Mesendoderm (in vitro differentiated cells): ENCODE measurements at regions not wholly inside any gene's neighbourhood (a gene's known extent, or its start where the extent isn't known, plus 50 kb on each side); places are given as distances from the start of the nearest gene placed in this dataset.
"Not testable (repeated sequence)": the region's sequence is repeated elsewhere in the genome, so short reads cannot be mapped to it uniquely, and the experiment has no call there.

Experiments
- DNase-seq: peaks from one replicate; pipeline ENCODE4 v3.0.0; 2013
- H2AK5ac ChIP-seq: 2 replicates; pipeline ENCODE4 v1.6.1; 2013; ENCODE audit warnings: low read length, inconsistent platforms
- H2BK120ac ChIP-seq: 2 replicates; pipeline ENCODE4 v1.6.1; 2013; ENCODE audit warnings: low read depth, mild to moderate bottlenecking, low read length, moderate library complexity, mixed read lengths
- H2BK15ac ChIP-seq: replicated peaks from 2 replicates; pipeline ENCODE4 v1.6.1; 2013; ENCODE audit warnings: low read depth, mild to moderate bottlenecking, moderate library complexity
- H2BK5ac ChIP-seq: 2 replicates; pipeline ENCODE4 v1.6.1; 2013; ENCODE audit warnings: low read length, inconsistent platforms
- H3K18ac ChIP-seq: 2 replicates; pipeline ENCODE4 v1.6.1; 2013; ENCODE audit warnings: mild to moderate bottlenecking, low read length, mixed read lengths
- H3K23ac ChIP-seq: one replicate; pipeline ENCODE4 v1.6.1; 2013; ENCODE audit warnings: low read length
- H3K27ac ChIP-seq: 2 replicates; pipeline ENCODE4 v1.5.1; 2013; ENCODE audit warnings: low read depth, mild to moderate bottlenecking, inconsistent platforms, low read length, moderate library complexity
- H3K27me3 ChIP-seq: 2 replicates; pipeline ENCODE4 v1.6.1; 2013; ENCODE audit warnings: low read length, control low read depth, mild to moderate bottlenecking, inconsistent platforms; ENCODE audit not compliant: insufficient read depth, poor library complexity
- H3K36me3 ChIP-seq: 2 replicates; pipeline ENCODE4 v1.6.1; 2013; ENCODE audit warnings: low read length, inconsistent platforms; ENCODE audit not compliant: control insufficient read depth, insufficient read depth
- H3K4ac ChIP-seq: one replicate; pipeline ENCODE4 v1.6.1; 2013; ENCODE audit warnings: low read depth, mild to moderate bottlenecking, low read length, moderate library complexity
- H3K4me1 ChIP-seq: 2 replicates; pipeline ENCODE4 v1.6.1; 2013; ENCODE audit warnings: low read depth, low read length, inconsistent platforms; ENCODE audit not compliant: control insufficient read depth
- H3K4me2 ChIP-seq: 2 replicates; pipeline ENCODE4 v1.6.1; 2013; ENCODE audit warnings: low read length
- H3K4me3 ChIP-seq: 2 replicates; pipeline ENCODE4 v1.5.1; 2013; ENCODE audit warnings: mild to moderate bottlenecking, low read length
- H3K56ac ChIP-seq: one replicate; pipeline ENCODE4 v1.6.1; 2013; ENCODE audit warnings: low read length
- H3K79me1 ChIP-seq: 2 replicates; pipeline ENCODE4 v1.6.1; 2013; ENCODE audit warnings: low read length, inconsistent platforms
- H3K79me2 ChIP-seq: 2 replicates; pipeline ENCODE4 v1.6.1; 2013; ENCODE audit warnings: mild to moderate bottlenecking, low read length; ENCODE audit not compliant: control insufficient read depth, insufficient read depth
- H3K9ac ChIP-seq: 2 replicates; pipeline ENCODE4 v1.6.1; 2013; ENCODE audit warnings: low read length, inconsistent platforms
- H4K5ac ChIP-seq: one replicate; pipeline ENCODE4 v1.6.1; 2013; ENCODE audit warnings: low read length
- H4K8ac ChIP-seq: one replicate; pipeline ENCODE4 v1.6.1; 2013; ENCODE audit warnings: low read depth, mild to moderate bottlenecking, control low read depth, low read length, moderate library complexity
- WGBS: extraction: QIAGEN DNeasy Blood & Tissue Kit; methylation state at CpG from one replicate; pipeline ENCODE4 v1.1.7; 2013; ENCODE audit warnings: low lambda C conversion rate, missing lambda C conversion rate; ENCODE audit not compliant: insufficient coverage; ENCODE audit errors: extremely low coverage; 5-methylcytosine and 5-hydroxymethylcytosine counted together

DNA sequence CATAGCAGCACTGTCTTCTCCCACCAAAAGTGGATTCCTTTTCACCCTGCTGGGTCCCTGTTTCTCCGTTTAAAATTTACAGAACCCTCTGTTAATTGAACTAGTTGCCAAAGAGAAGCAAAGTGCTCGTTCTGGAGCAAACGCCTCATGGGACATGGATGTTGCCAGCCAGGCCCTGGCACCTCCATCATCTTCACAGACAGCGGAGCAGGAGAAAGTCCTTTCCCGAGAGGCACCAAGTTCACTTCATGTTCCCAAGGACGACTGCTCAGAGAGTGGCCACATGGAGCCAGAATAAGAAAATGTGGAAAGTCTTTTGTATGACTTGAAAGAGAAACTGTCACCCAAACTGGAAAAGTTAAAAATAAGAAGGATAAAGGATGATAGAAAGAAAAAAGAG is 151.5 kb downstream of the SOX1 start:
- no peak overlapping the region for H2BK120ac ChIP-seq
- H4K8ac ChIP-seq, result no peak overlapping the region
- no peaks in the 10 kb centered on the region for H3K79me1 ChIP-seq
- no peak overlapping the region for H3K27ac ChIP-seq
- H2BK5ac ChIP-seq, result no peak overlapping the region
- no peaks in the 10 kb centered on the region for H3K79me2 ChIP-seq
- no peak overlapping the region for H3K9ac ChIP-seq
- H3K56ac ChIP-seq, result no peak overlapping the region
- H4K5ac ChIP-seq, result no peak overlapping the region
- H3K23ac ChIP-seq, result no peak overlapping the region
- no peaks in the 10 kb centered on the region for H3K27me3 ChIP-seq
- no peak overlapping the region for H3K18ac ChIP-seq
- H3K4me1 ChIP-seq, result no peaks in the 10 kb centered on the region
- H3K4me2 ChIP-seq, result no peak overlapping the region
- no peak overlapping the region for H3K4ac ChIP-seq
- no peak overlapping the region for H2BK15ac ChIP-seq
- H2AK5ac ChIP-seq, result no peak overlapping the region
- DNase-seq, result no peak
- H3K4me3 ChIP-seq, result no peak overlapping the region
- H3K36me3 ChIP-seq, result no peaks in the 10 kb centered on the region
- WGBS, result no CpG with 5 or more reads among the region's 6 CpGs

DNA sequence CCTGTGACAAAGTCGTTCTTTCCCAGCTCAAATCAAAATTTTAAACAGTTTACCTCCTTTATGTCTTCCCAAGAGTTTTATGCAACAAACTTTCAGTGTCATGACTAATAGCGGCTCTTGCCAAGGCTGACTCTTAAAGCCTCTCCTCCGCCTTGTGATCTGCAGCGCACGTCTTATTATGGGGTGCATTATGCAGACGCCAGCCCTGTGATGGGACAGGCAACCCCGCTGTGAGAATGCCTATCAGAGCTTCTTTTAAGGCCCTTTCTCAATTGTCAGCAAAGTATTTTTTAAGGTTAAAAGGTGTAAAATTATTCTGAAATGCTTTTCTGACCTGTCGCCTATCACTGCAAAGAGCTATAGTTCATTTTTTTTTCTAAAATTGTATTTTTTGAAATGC is 152.8 kb downstream of the SOX1 start:
- Histone ChIP-seq H3K27ac (no peak overlapping the region), H2AK5ac (no peak overlapping the region), H4K5ac (no peak overlapping the region), H2BK15ac (no peak overlapping the region), H3K4me2 (no peak overlapping the region), H4K8ac (no peak overlapping the region), H3K56ac (no peak overlapping the region), H3K4ac (no peak overlapping the region), H3K4me1 (no peaks in the 10 kb centered on the region), H3K9ac (no peak overlapping the region), H3K4me3 (no peak overlapping the region), H3K23ac (no peak overlapping the region), H3K79me1 (no peaks in the 10 kb centered on the region), H3K36me3 (no peaks in the 10 kb centered on the region), H2BK120ac (no peak overlapping the region), H3K79me2 (no peaks in the 10 kb centered on the region), H2BK5ac (no peak overlapping the region), H3K27me3 (no peaks in the 10 kb centered on the region), H3K18ac (no peak overlapping the region)
- DNase-seq, result no peak
- WGBS, result no CpG with 5 or more reads among the region's 8 CpGs

- no peak for DNase-seq
- no peak overlapping the region for H3K9ac ChIP-seq
- no peak overlapping the region for H2BK15ac ChIP-seq
- no peaks in the 10 kb centered on the region for H3K27me3 ChIP-seq
- H3K79me2 ChIP-seq, result no peaks in the 10 kb centered on the region
- no peak overlapping the region for H2BK5ac ChIP-seq
- no peaks in the 10 kb centered on the region for H3K36me3 ChIP-seq
- H3K27ac ChIP-seq, result no peak overlapping the region
- H2BK120ac ChIP-seq, result no peak overlapping the region
- H3K4me3 ChIP-seq, result no peak overlapping the region
- H4K5ac ChIP-seq, result no peak overlapping the region
- no peak overlapping the region for H4K8ac ChIP-seq
- H3K4me2 ChIP-seq, result no peak overlapping the region
- no CpG with 5 or more reads among the region's 15 CpGs for WGBS
- H3K56ac ChIP-seq, result no peak overlapping the region
- no peak overlapping the region for H3K23ac ChIP-seq
- H3K4me1 ChIP-seq, result no peaks in the 10 kb centered on the region
- no peak overlapping the region for H3K18ac ChIP-seq
- no peak overlapping the region for H2AK5ac ChIP-seq
- H3K79me1 ChIP-seq, result no peaks in the 10 kb centered on the region
- no peak overlapping the region for H3K4ac ChIP-seq
Observed at GRCh38 chr13:112220296-112220875, 153.4 kb downstream of the SOX1 start.

GRCh38 chr13:112220925-112221324 is 154.0 kb downstream of the SOX1 start:
- H3K27me3 ChIP-seq, result no peaks in the 10 kb centered on the region
- no peak overlapping the region for H4K5ac ChIP-seq
- H4K8ac ChIP-seq, result no peak overlapping the region
- H3K9ac ChIP-seq, result no peak overlapping the region
- H3K23ac ChIP-seq, result no peak overlapping the region
- no peaks in the 10 kb centered on the region for H3K79me1 ChIP-seq
- H3K4me3 ChIP-seq, result no peak overlapping the region
- no peak overlapping the region for H3K4me2 ChIP-seq
- WGBS, result no CpG with 5 or more reads among the region's 15 CpGs
- DNase-seq, result no peak
- H3K79me2 ChIP-seq, result no peaks in the 10 kb centered on the region
- H2AK5ac ChIP-seq, result no peak overlapping the region
- H2BK120ac ChIP-seq, result no peak overlapping the region
- no peak overlapping the region for H3K4ac ChIP-seq
- H3K36me3 ChIP-seq, result no peaks in the 10 kb centered on the region
- no peak overlapping the region for H3K27ac ChIP-seq
- no peak overlapping the region for H3K18ac ChIP-seq
- no peak overlapping the region for H2BK5ac ChIP-seq
- no peak overlapping the region for H2BK15ac ChIP-seq
- H3K4me1 ChIP-seq, result no peaks in the 10 kb centered on the region
- H3K56ac ChIP-seq, result no peak overlapping the region

- no CpG with 5 or more reads among the region's 14 CpGs for WGBS
Observed at GRCh38 chr13:112222971-112223370, 153.2 kb upstream of the SPACA7 start.

DNA sequence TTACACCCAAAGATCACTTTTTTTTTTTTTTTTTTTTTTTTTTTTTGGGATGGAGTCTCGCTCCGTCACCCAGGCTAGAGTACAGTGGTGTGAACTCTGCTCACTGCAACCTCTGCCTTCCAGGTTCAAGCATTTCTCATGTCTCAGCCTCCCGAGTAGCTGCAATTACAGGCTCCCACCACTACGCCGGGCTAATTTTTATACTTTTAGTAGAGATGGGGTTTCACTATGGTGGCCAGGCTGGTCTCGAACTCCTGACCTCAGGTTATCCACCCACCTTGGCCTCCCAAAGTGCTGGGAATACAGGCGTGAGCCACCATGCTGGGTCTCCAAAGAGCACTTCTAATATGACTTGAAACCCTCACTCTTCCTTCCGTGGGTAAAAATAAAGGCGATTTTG is 152.2 kb upstream of the SPACA7 start:
- no CpG with 5 or more reads among the region's 9 CpGs for WGBS
- not testable (repeated sequence) for H2BK5ac ChIP-seq, H3K4me2 ChIP-seq, H2BK120ac ChIP-seq, H3K79me2 ChIP-seq, H4K5ac ChIP-seq, H3K4me1 ChIP-seq, H3K4me3 ChIP-seq, H3K79me1 ChIP-seq, H3K36me3 ChIP-seq, H4K8ac ChIP-seq, H3K23ac ChIP-seq, H3K27ac ChIP-seq, DNase-seq, H2AK5ac ChIP-seq, H2BK15ac ChIP-seq, H3K9ac ChIP-seq, H3K27me3 ChIP-seq, H3K56ac ChIP-seq, H3K4ac ChIP-seq, H3K18ac ChIP-seq

More at GRCh38 chr13:112222971-112223370, 153.2 kb upstream of the SPACA7 start:
- Histone ChIP-seq H3K79me1 (no peaks in the 10 kb centered on the region), H4K8ac (no peak overlapping the region), H2BK120ac (no peak overlapping the region), H3K18ac (no peak overlapping the region), H3K4ac (no peak overlapping the region), H3K79me2 (no peaks in the 10 kb centered on the region), H3K9ac (no peak overlapping the region), H2BK15ac (no peak overlapping the region), H3K4me2 (no peak overlapping the region), H3K56ac (no peak overlapping the region), H3K4me3 (no peak overlapping the region), H4K5ac (no peak overlapping the region), H2BK5ac (no peak overlapping the region), H3K4me1 (no peaks in the 10 kb centered on the region), H3K23ac (no peak overlapping the region), H2AK5ac (no peak overlapping the region), H3K27me3 (no peaks in the 10 kb centered on the region), H3K36me3 (no peaks in the 10 kb centered on the region), H3K27ac (no peak overlapping the region)
- no peak for DNase-seq
